D721Med (cell line): ENCODE measurements at regions not wholly inside any gene's neighbourhood (a gene's known extent, or its start where the extent isn't known, plus 50 kb on each side); places are given as distances from the start of the nearest gene placed in this dataset.

Experiments used
- DNase-seq: peaks from one replicate; pipeline ENCODE4 v3.0.0; 2011; ENCODE audit warnings: low spot score; ENCODE audit not compliant: insufficient read length
- FAIRE-seq: peaks from 2 replicates; lab custom pipeline; 2011; peaks lifted over from hg19 to GRCh38; lab: Jason Lieb, UNC
- TF ChIP-seq, protein P1 (sequence below): IDR thresholded peaks from 2 replicates; pipeline ENCODE4 v1.5.1; 2012; ENCODE audit warnings: mild to moderate bottlenecking, control low read depth; ENCODE audit not compliant: insufficient read depth; ENCODE audit errors: missing control alignments

DNA sequence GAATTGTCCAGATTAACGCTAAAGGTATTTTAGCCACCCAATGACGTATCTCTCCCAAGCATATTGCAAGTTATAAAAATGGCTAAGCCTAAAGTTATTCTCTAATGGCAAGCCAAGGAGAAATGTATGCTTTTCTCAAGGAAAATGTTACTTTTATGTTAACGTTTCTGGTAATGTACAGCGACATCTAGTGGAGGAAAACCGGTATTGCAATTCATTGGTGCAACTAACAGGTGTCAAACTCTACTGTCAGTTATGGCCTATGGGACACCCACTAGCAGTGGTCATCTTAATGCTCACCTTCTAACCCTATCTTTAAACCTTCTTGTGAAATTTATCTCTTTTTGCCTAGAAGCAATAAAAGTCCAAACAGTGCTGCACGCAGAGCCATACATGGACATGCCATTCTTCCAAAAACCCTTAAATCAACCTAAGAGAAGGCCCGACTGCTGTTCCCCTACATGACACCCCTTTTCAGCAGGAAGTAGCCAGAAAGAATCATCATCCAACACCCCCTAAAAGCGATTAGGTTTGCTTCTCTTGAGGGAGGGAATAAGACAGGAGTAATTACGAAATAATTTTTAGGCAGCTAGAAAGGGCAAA is 68.7 kb upstream of the LRIF1 start:
- DNase-seq (no peak), FAIRE-seq (peak; percentile 82)
- TF ChIP-seq, protein P1, sequence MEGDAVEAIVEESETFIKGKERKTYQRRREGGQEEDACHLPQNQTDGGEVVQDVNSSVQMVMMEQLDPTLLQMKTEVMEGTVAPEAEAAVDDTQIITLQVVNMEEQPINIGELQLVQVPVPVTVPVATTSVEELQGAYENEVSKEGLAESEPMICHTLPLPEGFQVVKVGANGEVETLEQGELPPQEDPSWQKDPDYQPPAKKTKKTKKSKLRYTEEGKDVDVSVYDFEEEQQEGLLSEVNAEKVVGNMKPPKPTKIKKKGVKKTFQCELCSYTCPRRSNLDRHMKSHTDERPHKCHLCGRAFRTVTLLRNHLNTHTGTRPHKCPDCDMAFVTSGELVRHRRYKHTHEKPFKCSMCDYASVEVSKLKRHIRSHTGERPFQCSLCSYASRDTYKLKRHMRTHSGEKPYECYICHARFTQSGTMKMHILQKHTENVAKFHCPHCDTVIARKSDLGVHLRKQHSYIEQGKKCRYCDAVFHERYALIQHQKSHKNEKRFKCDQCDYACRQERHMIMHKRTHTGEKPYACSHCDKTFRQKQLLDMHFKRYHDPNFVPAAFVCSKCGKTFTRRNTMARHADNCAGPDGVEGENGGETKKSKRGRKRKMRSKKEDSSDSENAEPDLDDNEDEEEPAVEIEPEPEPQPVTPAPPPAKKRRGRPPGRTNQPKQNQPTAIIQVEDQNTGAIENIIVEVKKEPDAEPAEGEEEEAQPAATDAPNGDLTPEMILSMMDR: peak; percentile 68

DNA sequence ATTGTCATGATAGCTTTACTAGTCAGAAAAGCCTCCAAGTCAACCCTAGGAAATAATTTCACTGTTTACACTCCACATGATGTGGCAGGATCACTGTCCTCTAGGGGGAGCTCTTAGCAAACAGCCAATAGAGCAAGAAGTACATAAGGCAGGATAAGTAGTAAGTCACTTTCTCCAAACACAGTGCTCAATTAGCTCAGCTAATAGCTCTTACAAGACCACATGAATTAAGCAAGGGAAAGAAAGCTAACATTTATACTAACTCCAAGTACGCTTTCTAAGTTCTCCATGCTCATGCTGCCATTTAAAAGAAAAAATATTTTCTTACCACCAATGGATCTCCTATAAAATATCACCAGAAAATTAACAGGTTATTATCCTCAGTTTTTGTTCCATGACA is 66.9 kb upstream of the LRIF1 start:
- FAIRE-seq (no peak), DNase-seq (no peak)
- TF ChIP-seq, protein P1: peak; percentile 86

- FAIRE-seq (no peak), DNase-seq (no peak)
- TF ChIP-seq, protein P1: no peak
Measured at GRCh38 chr1:111025109-111025508, 61.4 kb upstream of the LRIF1 start.

- FAIRE-seq: no peak
- DNase-seq: no peak
- TF ChIP-seq, protein P1: no peak
Measured at GRCh38 chr1:111015222-111015621, 51.5 kb upstream of the LRIF1 start.
